K562 (cell line): ENCODE measurements at regions not wholly inside any gene's neighbourhood (a gene's known extent, or its start where the extent isn't known, plus 50 kb on each side); places are given as distances from the start of the nearest gene placed in this dataset.

Experiments used
- ASH1L ChIP-seq: fragments of 450-650 bp; IDR thresholded peaks from 2 replicates; pipeline ENCODE4 v1.6.1; 2018; ENCODE audit warnings: borderline replicate concordance, mild to moderate bottlenecking, low read depth; ENCODE audit not compliant: partially characterized antibody
- MCM5 ChIP-seq: fragments of 450-650 bp; IDR thresholded peaks from 2 replicates; pipeline ENCODE4 v1.6.1; 2016; ENCODE audit warnings: low read depth
- SMARCE1 ChIP-seq: fragments of 450-650 bp; IDR thresholded peaks from 2 replicates; pipeline ENCODE4 v1.7.1; 2016; ENCODE audit warnings: mild to moderate bottlenecking
- ZNF175 ChIP-seq: fragments of 200-800 bp; sonication (Bioruptor generic); IDR thresholded peaks from 2 replicates; pipeline ENCODE4 v1.6.1; 2016; ENCODE audit warnings: low read depth, mild to moderate bottlenecking, missing genetic modification characterization, missing compliant biosample characterization
- ZNF263 ChIP-seq: sonication (generic); formaldehyde crosslinking; IDR thresholded peaks from 2 replicates; pipeline ENCODE4 v1.8.0; 2022; ENCODE audit warnings: mild to moderate bottlenecking, missing genetic modification reagents, borderline replicate concordance
- TF ChIP-seq, protein P1 (sequence below): fragments of 450-650 bp; IDR thresholded peaks from 2 replicates; pipeline ENCODE4 v1.6.1; 2016; ENCODE audit warnings: antibody characterized with exemption
- TF ChIP-seq, protein P2 (sequence below), 2 experiments: fragments of 450-650 bp; IDR thresholded peaks; 2 replicates each; pipeline ENCODE4 v1.6.1; 2016; ENCODE audit warnings: mild to moderate bottlenecking in 2 of 2, borderline replicate concordance in 1 of 2, low read depth in 1 of 2, moderate library complexity in 1 of 2

DNA sequence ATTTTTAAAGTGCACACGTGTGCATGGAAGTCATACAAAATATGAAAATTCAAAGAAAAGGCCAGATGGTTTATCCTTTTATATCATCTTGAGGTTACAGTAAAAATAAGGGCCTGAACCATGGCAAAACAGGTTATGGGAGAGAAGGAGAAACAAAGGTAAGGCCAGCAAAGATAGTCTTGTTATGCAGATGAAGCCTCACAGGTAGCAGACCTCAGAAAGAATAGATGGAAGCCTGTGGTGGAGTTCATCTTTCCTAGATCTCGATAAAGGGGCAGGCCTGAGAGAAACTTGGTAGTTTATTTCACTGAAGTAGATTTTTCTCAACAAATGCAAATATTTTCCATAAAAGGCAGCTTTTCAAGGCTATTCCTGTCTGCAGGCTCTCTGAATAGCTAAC lies 693.8 kb downstream of the KHDRBS2 start (continued):
- TF ChIP-seq, protein P1, sequence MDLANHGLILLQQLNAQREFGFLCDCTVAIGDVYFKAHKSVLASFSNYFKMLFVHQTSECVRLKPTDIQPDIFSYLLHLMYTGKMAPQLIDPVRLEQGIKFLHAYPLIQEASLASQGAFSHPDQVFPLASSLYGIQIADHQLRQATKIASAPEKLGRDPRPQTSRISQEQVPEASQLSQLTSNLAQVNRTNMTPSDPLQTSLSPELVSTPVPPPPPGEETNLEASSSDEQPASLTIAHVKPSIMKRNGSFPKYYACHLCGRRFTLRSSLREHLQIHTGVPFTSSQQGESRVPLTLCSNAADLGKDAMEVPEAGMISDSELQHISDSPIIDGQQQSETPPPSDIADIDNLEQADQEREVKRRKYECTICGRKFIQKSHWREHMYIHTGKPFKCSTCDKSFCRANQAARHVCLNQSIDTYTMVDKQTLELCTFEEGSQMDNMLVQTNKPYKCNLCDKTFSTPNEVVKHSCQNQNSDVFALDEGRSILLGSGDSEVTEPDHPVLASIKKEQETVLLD = no peak
- TF ChIP-seq ZNF263 (CRISPR knock-in tag) (no peak), SMARCE1 (no peak), ASH1L (no peak), MCM5 (no peak), ZNF175 (no peak)
- TF ChIP-seq, protein P2, sequence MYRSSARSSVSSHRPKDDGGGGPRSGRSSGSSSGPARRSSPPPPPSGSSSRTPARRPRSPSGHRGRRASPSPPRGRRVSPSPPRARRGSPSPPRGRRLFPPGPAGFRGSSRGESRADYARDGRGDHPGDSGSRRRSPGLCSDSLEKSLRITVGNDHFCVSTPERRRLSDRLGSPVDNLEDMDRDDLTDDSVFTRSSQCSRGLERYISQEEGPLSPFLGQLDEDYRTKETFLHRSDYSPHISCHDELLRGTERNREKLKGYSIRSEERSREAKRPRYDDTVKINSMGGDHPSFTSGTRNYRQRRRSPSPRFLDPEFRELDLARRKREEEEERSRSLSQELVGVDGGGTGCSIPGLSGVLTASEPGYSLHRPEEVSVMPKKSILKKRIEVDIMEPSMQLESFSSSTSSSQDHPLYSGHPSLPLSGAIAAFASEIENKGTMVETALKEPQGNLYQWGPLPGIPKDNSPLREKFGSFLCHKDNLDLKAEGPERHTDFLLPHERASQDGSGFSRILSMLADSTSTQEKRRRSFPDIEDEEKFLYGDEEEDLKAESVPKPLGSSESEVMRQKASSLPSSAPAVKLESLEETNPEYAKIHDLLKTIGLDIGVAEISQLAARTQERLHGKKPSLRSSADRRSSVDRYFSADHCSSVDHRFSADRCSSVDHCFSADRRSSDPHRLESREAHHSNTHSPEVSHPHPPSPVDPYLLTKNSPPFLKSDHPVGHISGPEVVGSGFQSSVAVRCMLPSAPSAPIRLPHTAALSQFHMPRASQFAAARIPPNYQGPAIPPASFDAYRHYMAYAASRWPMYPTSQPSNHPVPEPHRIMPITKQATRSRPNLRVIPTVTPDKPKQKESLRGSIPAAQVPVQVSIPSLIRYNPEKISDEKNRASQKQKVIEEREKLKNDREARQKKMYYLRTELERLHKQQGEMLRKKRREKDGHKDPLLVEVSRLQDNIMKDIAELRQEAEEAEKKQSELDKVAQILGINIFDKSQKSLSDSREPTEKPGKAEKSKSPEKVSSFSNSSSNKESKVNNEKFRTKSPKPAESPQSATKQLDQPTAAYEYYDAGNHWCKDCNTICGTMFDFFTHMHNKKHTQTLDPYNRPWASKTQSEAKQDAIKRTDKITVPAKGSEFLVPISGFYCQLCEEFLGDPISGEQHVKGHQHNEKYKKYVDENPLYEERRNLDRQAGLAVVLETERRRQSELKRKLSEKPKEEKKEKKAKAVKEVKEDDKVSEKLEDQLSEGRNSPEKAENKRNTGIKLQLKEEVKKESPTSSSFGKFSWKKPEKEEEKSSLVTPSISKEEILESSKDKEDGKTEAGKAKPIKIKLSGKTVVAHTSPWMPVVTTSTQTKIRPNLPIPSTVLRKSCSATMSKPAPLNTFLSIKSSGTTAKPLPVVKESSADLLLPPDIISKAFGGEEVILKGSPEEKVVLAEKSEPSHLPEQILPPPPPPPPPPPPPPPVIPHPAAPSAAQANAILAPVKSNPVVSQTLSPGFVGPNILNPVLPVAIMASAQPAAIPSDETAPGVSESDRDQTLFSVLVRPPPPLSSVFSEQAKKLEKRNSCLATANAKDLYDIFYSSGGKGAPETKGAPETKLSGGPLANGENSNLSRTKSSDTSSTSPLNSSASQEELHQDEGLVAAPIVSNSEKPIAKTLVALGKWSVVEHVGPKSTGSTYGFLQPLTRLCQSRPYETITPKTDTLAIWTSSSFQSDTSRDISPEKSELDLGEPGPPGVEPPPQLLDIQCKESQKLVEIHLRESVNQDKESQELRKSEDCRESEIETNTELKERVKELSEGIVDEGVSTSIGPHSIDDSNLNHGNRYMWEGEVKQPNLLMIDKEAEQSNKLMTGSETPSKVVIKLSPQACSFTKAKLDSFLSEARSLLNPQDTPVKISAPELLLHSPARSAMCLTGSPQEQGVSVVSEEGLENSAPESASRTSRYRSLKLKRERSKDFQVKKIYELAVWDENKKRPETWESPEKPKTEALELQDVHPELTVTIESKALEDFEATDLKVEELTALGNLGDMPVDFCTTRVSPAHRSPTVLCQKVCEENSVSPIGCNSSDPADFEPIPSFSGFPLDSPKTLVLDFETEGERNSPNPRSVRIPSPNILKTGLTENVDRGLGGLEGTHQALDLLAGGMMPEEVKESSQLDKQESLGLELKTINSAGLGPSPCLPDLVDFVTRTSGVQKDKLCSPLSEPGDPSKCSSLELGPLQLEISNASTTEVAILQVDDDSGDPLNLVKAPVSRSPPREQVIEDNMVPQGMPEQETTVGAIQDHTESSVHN (IDR thresholded peaks at IDR 0.05; ENCODE audit: borderline replicate concordance in 1 of 2, low read depth in 1 of 2) = no peak
